Ovary (tissue), 7 donors: ENCODE measurements at regions not wholly inside any gene's neighbourhood (a gene's known extent, or its start where the extent isn't known, plus 50 kb on each side); places are given as distances from the start of the nearest gene placed in this dataset.

Experiments used
- DNase-seq, 5 donors: peaks; one replicate each; pipeline ENCODE4 v3.0.0-alpha.2; 2019 to 2020
- H3K27ac ChIP-seq, 2 donors: fragments of 200-600 bp; one replicate each; pipeline versions ENCODE4 v1.5.1 to v1.8.0; 2019 to 2022
- H3K27me3 ChIP-seq: fragments of 200-600 bp; one replicate; pipeline ENCODE4 v1.8.0; 2022
- H3K36me3 ChIP-seq: fragments of 200-600 bp; sonication (generic); one replicate; pipeline ENCODE4 v1.5.1; 2019
- H3K4me1 ChIP-seq: one replicate; pipeline ENCODE4 v1.8.1; 2013; ENCODE audit warnings: mild to moderate bottlenecking, moderate library complexity; ENCODE audit not compliant: insufficient read depth
- H3K4me3 ChIP-seq: fragments of 200-600 bp; sonication (generic); one replicate; pipeline ENCODE4 v1.5.1; 2017
- H3K9me3 ChIP-seq, 2 donors: fragments of 200-600 bp in 1 of 2; sonication (generic) in 1 of 2; one replicate each; pipeline versions ENCODE4 v1.5.1 to v1.8.1; 2013 to 2019; ENCODE audit warnings: mild to moderate bottlenecking in 1 of 2, moderate library complexity in 1 of 2
- CTCF ChIP-seq, 3 donors: fragments of 450-650 bp in 2 of 3; fragments of 200-600 bp in 1 of 3; IDR thresholded peaks; one replicate each; pipeline versions ENCODE4 v1.5.1 to v1.8.0; 2016 to 2022; ENCODE audit warnings: antibody characterized with exemption in 3 of 3, mild to moderate bottlenecking in 1 of 3
- EP300 ChIP-seq: sonication (generic); formaldehyde crosslinking; IDR thresholded peaks from one replicate; pipeline ENCODE4 v1.6.1; 2017; ENCODE audit warnings: antibody characterized with exemption
- POLR2A ChIP-seq: fragments of 450-650 bp; IDR thresholded peaks from one replicate; pipeline ENCODE4 v1.6.1; 2017; ENCODE audit warnings: antibody characterized with exemption, mild to moderate bottlenecking, moderate library complexity
- WGBS, 3 donors: extraction: QIAGEN DNeasy Blood & Tissue Kit in 1 of 3; methylation state at CpG; one replicate each; pipeline versions ENCODE4 v1.1.5 to v1.1.7; 2013 to 2017; 5-methylcytosine and 5-hydroxymethylcytosine counted together
- intact Hi-C, 4 donors: fragments of 100-400 bp; cut with DNase I; formaldehyde crosslinking; loops; one replicate each; pipeline versions ENCODE4 v1.11.0 to v1.15.1; 2022 to 2023
- donor health status: DM: no; HTN: no; CAD: no; lungs with moderate emphysema.
- donor health status: DM: no; HTN: no; CAD: no.
- donor health status: Bipolar disorder and iron deficiency.
- donor health status: DM: no; HTN: no; CAD: no.
- donor health status: DM: yes; HTN: yes; CAD: no.

- Histone ChIP-seq H3K4me1 (no peaks in the 10 kb centered on the region), H3K4me3 (no peak overlapping the region), H3K27me3 (no peaks in the 10 kb centered on the region), H3K27ac (no peak overlapping the region), H3K9me3 (no peaks in the 10 kb centered on the region), H3K36me3 (no peaks in the 10 kb centered on the region)
- no peak for TF ChIP-seq EP300
- TF ChIP-seq CTCF (IDR thresholded peaks at IDR 0.05) = no peak
- TF ChIP-seq POLR2A = no peak
- WGBS, 3 donors = 55 to 84% (median 74%) methylated on average over 1 of the region's 1 CpG
- intact Hi-C loops = no loop called here
- no peak for DNase-seq
Observed at GRCh38 chr3:878746-879145, 214.1 kb upstream of the CNTN6 start.

- no peaks in the 10 kb centered on the region for H3K4me1 ChIP-seq
- TF ChIP-seq POLR2A (no peak), CTCF (IDR thresholded peaks at IDR 0.05) (no peak), EP300 (no peak)
- no peaks in the 10 kb centered on the region for H3K9me3 ChIP-seq
- no peak overlapping the region for H3K27ac ChIP-seq
- DNase-seq = no peak
- no peaks in the 10 kb centered on the region for H3K36me3 ChIP-seq
- 84 to 86% (median 86%) methylated on average over 3 of the region's 3 CpGs for WGBS, 3 donors
- intact Hi-C loops = no loop called here
- H3K27me3 ChIP-seq = no peaks in the 10 kb centered on the region
- no peak overlapping the region for H3K4me3 ChIP-seq
Observed at GRCh38 chr3:880371-880770, 212.5 kb upstream of the CNTN6 start.

GRCh38 chr3:882533-882932 lies 210.3 kb upstream of the CNTN6 start:
- intact Hi-C loops = no loop called here
- Histone ChIP-seq H3K9me3 (no peaks in the 10 kb centered on the region), H3K4me1 (no peaks in the 10 kb centered on the region), H3K4me3 (no peak overlapping the region), H3K27ac (no peak overlapping the region), H3K27me3 (no peaks in the 10 kb centered on the region), H3K36me3 (no peaks in the 10 kb centered on the region)
- WGBS, 3 donors = 64 to 78% (median 68%) methylated on average over 3 of the region's 3 CpGs
- TF ChIP-seq EP300 (no peak), CTCF (IDR thresholded peaks at IDR 0.05) (no peak), POLR2A (no peak)
- no peak for DNase-seq

GRCh38 chr3:901953-902778 lies 190.7 kb upstream of the CNTN6 start:
- no peaks in the 10 kb centered on the region for H3K9me3 ChIP-seq
- no peaks in the 10 kb centered on the region for H3K27me3 ChIP-seq
- no peak overlapping the region for H3K4me3 ChIP-seq
- TF ChIP-seq POLR2A = no peak
- no peak for DNase-seq
- H3K4me1 ChIP-seq = no peaks in the 10 kb centered on the region
- WGBS, 3 donors = 59 to 67% (median 62%) methylated on average over 2 of the region's 2 CpGs
- no peak overlapping the region for H3K27ac ChIP-seq
- no peaks in the 10 kb centered on the region for H3K36me3 ChIP-seq
- intact Hi-C loops = no loop called here

GRCh38 chr3:905217-905616 lies 187.6 kb upstream of the CNTN6 start:
- no peak for DNase-seq
- H3K4me3 ChIP-seq = no peak overlapping the region
- TF ChIP-seq POLR2A (no peak), CTCF (IDR thresholded peaks at IDR 0.05) (no peak)
- no peaks in the 10 kb centered on the region for H3K27me3 ChIP-seq
- H3K4me1 ChIP-seq = no peaks in the 10 kb centered on the region
- H3K36me3 ChIP-seq = no peaks in the 10 kb centered on the region
- 91 to 93% (median 93%) methylated on average over 2 of the region's 2 CpGs for WGBS, 3 donors
- no peaks in the 10 kb centered on the region for H3K9me3 ChIP-seq
- no peak overlapping the region for H3K27ac ChIP-seq
- intact Hi-C loops = no loop called here
